Activated naive CD4-positive, alpha-beta T cell (primary cell): ENCODE measurements at regions not wholly inside any gene's neighbourhood (a gene's known extent, or its start where the extent isn't known, plus 50 kb on each side); places are given as distances from the start of the nearest gene placed in this dataset.

Experiments used
- DNase-seq, 4 experiments: peaks; one replicate each; lab custom pipeline; 2025; lab: John Stamatoyannopoulos, UW

DNA sequence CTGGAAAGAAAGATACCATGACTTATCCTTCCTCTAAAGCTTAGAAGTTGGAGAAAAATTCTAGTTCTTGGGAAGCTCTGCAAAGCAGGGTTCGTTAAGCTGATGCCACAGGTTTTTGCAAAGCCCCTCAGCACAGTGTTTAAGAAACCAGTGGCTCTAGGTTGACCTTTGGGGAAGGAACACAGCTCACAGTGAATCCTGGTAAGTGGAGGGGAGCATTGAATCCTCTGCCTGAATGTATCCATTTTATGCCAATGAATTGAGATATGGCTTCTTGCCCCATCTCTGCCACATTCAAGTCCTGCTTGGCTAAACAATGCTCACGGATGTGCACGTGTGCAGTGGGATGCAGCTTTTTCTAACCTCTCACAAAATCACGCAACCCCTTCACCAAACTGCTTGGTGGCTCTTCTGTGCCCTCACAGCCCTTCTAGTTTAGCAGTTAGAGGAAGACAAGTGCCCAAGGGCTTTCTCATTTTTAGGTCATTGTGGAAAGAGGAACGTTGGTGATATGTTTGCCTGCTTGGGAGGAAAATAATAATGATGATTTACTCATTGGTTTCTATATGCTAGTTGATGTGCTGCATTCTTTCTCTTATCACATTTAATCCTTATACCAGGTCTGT, 111.3 kb downstream of the DAD1 start:
- no peak for DNase-seq

DNA sequence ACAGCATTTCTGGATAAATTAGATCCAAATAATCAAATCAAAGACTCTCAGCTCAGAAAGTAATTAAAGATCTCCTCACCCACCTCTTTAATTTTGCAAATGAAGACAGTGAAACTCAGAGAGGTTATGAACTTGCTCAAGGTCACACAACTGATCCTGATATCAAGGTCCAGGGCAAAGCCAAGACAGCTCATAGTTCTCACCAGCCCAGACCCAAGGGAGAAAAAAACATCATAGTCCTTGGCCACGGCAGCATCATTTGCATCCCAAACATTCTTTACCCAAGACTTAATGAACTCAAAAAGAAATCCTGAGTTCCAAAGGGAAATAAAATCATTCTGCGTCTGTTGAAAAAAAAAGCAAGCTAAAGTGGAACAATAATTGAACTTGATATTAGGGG, 112.1 kb downstream of the DAD1 start:
- no peak for DNase-seq

DNA sequence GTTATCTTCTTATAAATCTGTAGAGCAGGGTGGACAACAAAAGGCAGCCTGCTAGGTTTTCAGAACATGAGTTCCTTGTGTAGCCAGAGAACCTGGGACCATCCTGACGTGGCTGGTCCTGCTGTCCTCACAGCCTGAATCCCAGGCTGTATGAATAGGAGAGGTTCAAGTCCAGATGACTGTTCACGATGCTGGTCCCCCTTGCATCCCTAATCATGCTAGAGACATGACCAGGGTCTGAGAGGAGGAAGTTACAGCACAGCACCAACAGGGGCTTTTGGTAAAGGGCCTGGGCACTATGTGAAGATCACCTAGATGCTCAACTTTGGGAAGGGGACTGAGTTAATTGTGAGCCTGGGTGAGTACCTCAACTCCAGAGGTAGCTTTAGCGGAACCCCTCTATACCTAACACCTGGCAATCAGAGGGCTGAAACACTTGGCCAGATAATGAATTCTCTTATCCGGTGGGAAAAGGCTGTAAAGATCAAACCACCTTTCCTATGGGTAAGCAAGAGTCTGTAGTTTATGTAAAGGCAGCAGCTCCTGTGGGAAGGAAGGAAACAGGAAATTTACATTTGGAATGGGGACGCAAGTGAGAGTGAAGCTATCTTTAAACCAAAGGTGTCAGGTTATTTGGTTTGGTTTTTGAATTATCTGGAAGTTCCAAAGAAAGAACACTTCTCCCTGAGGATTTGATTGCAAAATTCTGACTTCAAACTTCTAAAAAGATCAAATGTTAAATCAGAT, 112.8 kb downstream of the DAD1 start:
- no peak for DNase-seq

DNA sequence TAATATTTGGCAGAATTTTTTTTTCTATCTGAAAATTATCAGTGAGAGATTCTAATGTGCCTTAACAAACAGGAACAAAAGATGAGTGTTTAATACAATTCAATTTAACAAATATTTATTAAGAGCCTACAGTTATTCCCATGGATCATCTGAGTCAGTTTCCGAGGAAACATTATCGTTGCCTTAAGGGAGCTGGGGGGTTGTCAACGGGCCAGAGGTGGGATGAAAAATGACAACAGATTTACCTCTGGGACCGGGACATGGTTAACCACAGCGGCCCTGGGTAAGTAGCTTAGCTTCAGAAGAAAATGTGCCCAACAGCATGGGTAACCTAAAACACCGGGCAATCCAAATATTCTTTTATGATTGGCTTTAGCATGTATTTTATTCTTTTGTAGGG, 113.6 kb downstream of the DAD1 start:
- no peak for DNase-seq

DNA sequence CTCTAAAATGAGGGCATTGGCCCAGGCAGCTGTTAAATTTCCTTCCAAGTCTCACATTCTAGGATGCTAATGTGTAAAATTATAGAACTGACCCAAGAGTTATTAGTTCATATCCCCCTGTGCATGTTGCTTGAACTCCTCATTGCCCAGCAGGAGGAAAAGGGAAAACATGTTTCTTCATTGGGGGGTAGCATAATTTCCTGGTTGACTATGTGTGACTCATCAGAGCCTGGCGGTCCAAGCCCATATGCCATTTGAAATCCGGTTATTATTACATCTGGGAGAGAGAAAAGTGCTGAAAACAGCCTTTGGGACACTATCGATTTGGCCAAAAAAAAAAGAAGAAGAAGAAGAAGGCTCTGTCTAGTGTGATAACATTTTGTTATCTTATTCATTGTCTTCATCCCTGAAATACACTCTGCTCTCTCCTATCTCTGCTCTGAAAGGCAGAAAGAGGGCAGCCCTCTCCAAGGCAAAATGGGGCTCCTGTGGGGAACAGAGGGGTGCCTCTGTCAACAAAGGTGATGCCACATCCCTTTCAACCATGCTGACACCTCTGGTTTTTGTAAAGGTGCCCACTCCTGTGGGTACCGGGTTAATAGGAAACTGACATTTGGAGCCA, 114.2 kb downstream of the DAD1 start:
- no peak for DNase-seq

DNA sequence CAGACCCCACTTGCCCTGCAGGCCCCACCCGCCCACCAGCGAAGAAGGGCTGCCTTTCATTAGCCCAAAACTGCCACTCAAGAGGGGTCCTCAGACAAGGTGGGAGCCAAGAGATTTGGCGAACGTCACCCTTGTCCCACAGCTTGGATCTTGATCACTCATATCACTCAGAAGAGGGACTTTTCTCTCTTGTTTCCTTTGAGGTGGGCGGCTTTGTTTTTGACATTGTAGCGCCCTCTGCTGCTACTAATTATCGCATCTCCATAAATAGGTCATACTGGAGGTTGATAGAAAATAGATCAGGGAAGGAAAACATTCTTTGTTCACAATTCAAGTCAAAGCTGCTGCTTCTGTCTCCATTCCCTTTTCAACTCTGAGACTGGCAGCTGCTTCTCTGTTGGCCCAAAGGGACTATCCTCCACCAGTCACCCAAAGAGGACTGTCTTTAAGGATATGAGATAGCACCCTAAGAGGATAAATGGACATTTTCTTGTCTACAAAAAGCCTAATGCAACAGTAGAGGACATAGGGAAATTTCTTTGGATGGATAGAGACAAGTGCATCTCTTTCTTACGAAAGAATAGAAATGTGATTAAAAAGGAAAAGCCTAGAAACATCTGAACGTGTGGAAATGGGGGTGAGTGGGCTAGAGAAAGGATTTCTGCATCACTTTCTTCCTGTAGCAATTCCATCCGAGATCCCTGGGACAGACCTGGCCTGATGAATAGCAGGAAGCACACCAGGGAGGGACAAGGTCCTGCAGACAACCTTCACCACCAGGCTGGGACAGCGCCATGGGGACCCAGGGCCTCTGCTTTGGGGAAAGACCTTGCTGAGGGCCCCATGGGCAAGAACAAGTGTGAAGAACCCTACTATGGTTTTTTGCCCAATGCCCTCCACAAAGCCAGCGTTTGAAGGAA, 115.8 kb downstream of the DAD1 start:
- DNase-seq, result no peak

DNA sequence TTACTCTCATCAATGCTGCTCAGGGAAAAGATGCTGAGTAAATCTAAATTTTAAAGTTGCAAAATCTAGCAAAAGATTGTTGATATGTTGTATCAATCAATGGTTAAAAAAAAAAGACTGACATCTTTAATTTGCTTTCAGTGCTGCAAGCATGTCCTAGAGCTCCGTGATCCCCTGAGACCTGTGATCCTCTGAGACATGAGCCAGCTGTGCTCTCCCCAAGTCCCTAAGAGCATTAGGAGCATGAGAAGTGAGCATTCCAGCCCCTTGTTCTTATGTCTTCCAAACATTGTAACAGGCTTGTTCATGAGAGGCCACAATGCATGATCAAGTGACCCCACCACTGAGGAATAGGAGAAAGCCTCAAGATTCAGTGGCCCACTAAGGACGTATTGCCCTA, 116.6 kb downstream of the DAD1 start:
- no peak for DNase-seq

DNA sequence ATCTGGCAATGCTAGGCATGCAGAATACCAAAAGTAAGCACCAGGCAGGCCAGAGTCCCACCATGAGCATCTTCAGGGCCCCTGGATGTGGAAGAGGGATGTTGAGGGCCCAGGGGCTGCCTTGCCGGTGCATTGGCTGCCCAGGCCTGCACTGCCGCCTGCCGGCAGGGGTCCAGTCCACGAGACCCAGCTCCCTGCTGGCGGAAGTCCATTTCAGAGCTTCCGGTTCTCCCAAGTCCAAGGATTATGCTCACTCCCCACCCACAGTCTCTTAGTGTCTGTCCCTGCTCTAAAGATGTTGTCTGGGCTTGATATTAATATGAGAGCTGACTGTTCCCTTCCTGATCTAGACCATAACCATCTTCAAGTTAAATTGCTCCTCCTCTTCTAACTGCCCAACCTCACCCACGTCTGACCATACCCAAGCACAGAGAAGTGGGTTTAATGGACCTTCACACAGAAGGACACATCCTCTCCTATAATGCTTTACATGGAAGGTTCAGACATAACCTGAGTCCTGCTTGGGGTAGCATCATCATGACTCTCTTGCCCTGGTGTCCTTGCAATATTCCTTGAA, 117.4 kb downstream of the DAD1 start:
- no peak for DNase-seq

DNA sequence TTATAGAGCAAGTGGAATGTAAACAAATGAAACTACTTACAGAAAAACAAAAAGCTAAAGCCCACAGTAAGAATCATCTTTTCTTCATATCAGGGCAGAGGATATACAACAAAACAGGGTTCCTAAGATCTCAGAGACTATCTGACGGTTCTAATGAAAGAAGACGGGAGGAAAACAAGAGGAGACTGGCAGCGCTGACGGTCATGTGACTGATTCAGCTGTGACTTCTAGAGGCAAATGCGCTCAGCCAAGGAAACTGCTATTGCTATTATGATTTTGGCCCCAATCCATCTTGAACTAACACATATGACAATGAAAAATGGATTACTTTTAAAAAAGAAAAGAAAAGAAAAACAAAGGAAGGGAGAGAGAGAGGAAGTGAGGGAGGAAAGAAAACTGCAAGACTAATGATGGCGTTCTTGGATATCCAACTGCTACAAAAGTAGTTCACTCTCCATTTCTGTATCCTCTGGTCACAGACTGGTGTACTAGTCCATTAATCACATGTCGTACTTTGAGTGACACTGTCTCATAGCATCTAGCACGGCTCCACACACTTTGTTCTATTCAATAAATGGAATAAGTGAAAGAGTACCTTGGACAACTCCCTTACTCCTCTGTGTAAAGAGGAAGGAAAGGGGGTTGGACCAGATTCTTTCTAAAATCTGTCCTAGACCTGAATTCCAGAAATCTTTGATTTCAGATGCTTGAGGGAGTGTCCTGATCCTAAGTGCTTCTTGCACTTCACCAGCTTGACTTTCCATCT, 119.3 kb downstream of the DAD1 start:
- DNase-seq, result no peak

DNA sequence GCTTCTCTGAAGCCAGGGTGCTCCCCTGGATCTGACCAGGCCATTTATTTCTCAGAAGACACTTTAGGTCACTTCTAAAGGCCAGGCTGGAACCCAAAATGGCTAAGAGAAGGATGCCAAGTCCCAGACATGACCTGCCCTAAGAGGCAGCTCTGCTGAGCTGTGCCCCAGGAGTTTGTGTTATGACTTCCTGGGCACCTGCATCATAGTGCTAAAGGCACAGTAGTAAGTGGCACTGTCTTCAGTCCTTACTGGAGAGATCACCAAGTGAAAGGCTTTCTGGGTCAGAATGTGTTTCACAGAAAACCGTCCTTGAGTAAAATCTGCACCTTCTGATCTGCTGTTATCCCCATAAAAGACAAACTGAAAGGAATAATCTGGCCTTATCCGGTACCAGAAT, 120.2 kb downstream of the DAD1 start:
- DNase-seq, result no peak

DNA sequence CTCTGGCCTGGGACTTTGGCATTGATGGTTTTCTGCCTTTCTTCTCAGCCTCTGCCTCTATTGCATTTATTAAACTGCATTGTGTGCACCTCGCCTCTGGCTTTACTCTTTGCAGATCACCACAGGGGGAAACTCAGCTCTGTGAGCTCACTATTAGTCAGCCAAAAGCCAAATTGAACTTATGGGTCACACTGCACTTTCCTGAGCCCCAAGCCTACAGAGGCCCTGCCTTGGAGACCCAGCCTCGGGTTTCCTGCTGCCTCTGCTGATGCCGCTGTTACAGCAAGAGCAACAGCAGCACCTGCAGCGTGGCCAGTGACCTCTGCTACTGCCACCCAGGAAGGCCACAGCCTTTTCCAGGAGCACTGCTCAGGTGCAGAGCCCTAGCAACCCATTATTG, 122.5 kb downstream of the DAD1 start:
- DNase-seq, result no peak

DNA sequence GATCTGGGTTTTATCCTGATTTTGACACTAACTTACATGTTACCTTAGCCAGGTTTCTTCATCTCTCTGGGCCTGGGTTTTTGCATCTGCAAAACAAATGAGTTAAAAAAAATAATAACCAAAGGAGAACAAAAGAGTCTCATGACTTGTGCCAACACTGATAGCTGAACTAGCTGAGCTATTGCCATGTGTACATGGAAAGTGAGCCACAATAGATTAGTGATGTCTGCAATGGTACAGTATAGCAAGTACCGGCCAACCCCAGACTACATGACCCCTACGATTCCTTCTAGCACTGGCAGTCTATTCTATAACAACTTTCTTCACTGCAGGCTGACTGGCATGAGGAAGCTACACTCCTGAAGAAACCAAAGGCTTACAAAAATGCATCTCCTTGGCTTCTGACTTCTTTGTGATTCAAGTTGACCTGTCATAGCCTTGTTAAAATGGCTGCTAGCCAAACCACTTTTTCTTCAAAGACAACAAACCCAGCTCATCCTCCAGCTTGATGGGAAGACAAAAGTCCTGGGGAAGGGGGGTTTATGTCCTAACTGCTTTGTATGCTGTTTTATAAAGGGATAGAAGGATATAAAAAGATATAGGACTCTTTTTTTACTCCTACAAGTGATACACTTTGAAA, 123.7 kb downstream of the DAD1 start:
- no peak for DNase-seq

DNA sequence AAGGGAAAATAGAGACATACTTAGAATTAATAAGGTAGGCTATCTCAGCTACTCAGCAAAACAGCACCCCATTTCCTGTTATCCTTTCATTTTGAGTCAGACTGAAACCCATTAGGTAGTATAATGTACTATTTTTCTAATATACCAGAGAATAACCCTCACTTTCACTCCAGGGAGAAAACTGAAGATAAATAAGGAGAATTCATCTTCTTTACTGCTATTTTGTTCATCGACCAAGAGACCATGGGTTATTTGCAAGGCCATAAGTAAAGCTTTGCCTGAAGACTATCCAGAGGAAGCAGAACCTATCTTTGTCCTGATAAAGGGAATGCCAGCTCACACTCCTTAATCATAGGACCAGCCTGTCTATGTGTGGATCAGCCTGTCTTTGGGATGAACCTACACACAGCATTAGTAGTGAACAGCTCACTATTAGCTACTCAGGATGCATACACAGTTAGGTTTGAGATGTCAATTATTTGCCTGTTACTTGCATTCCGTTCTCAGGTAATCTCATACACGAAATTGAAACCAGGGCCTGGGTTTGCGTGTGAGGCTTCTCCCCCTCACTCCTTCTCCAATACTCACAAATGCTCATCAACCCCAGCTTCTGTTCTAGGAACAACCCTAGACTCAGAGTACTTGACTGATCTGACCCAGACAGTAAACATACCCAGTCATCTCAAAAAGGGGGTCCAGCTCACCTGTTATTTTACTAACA, 124.4 kb downstream of the DAD1 start:
- DNase-seq, result no peak

DNA sequence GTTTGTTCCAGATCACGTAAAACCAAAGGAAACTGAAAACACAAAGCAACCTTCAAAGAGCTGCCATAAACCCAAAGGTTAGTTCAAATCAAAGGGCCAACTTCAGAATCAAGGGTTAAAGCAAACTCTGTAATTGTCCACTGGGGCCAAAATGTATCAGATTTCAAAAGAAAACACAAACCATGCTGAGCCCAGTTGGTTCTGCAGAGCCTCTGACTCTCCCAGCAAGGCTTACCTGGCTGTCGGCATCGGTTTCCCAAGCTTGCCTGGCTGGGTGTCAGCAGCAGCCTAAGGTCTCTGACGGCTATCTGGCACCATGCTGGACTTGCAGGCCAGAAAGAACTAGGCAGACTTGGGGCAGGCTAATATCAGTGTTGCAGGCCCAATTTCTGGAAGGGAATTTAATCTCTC, 125.3 kb downstream of the DAD1 start:
- DNase-seq, result no peak

DNA sequence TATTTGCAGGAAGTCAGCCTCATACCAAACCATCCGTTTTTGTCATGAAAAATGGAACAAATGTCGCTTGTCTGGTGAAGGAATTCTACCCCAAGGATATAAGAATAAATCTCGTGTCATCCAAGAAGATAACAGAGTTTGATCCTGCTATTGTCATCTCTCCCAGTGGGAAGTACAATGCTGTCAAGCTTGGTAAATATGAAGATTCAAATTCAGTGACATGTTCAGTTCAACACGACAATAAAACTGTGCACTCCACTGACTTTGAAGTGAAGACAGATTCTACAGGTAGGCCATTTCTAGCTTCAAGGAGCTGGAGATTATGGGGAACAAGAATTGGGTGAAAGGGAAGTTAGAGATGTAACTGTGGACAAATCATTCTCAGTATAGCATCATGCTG, 126.1 kb downstream of the DAD1 start:
- no peak for DNase-seq

DNA sequence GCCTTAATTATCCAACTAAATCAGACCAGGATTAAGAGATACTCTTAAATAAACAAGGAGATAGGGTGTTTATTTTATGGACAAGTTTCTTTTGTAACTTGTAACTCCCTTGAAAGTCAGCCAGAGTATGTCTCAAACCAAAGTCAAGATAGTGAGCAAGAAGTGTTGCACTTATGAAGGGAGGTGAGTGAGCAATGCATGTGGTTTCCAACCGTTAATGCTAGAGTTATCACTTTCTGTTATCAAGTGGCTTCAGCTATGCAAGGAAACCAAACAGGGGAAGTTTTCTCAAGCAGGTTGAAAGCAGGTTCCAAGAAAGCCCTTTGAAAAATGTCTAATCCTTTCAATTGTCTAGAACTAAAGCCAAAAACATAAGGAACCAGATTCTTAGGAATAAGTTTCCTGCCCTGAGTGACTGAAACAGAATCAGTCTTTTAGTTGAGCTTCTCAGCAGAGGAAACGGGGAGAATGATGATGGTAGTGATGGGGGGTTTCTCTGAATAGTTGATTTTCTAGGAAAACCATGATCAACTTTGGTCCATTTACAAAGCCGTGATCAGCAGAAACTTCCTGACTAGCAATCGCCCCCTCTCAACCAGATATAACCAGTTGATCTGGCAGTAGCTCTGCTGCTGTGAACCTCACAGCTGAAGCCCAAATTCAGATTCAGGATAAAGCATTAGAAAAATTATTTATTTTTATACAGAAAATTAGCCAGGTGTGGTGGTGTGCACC, 128.4 kb downstream of the DAD1 start:
- DNase-seq, result no peak

DNA sequence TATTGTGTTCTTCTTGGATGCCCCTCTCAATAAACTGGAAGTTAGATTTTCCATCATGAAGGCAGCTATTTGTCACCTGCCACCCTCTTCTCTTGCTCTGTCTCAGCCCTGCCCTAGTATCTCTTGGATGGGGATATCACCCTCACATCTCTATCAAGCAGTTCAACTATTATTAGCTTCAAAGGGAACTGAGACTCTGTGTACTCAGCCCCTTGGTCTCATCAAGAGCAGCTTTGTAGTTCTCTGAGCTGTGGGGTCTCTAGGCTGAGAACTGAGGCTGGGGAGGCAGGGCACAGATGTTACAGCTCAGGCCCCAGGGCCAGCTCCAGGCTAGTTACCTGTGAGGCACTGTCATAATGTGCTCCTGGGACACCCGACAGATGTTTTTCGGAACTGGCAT, 130.3 kb downstream of the DAD1 start:
- no peak for DNase-seq

DNA sequence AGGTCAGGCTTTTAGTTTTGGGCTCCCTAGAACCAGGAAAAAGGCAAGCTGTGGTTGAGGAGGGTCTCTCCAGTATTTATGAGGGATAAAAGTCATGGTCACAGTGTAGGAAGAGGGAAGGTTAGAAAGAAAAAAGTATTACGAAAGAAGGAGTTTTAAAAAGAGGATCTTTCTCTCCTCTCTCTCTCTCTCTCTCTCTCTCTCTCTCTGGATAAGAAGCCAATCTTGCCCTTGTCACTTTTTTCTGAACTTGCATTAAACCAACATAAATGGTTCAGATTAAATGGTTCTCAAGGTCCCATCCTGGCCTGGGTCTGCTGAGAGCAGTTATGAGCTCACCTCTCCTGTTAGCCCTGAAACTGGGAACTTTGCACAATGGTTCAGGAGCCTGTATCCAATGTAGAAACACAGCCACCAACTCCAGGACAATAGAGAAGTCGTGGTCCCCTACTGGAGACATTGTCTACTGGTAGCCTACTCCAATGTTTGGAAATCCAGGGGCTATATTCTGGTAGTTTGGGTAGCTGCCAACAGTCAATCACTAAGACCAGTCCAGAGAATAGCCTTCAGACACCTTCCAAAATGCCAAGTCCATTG, 131.9 kb downstream of the DAD1 start:
- no peak for DNase-seq

DNA sequence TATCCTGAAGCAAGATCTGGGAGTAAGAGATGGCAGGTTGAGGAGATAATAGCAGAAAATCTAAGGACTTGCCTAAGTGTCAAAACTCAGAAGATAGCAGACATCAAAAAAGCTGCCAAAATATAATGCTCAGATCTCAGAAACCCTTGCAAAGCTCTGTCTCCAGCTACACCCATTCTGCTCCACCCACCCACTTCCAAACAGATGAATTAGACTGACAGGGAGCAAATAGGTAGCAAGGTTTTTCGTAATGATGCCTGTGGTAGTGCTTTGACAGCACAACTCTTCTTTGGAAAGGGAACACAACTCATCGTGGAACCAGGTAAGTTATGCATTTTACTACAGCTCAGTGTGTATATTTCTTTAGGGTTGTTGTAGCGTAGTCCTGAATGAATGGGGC, 132.6 kb downstream of the DAD1 start:
- no peak for DNase-seq
